Activated CD4-positive, alpha-beta memory T cell treated with anti-CD3 and anti-CD28 coated beads for 36 hours (primary cell): ENCODE measurements at regions not wholly inside any gene's neighbourhood (a gene's known extent, or its start where the extent isn't known, plus 50 kb on each side); places are given as distances from the start of the nearest gene placed in this dataset.

ENCODE experiments used
- CTCF ChIA-PET: fragments of 350-600 bp; sonication (Branson Sonifier 250); formaldehyde crosslinking; loops from one replicate; lab custom pipeline; 2021; ENCODE audit warnings: antibody characterized with exemption, inconsistent platforms; lab: Charles Lee
- POLR2A ChIA-PET: fragments of 350-600 bp; sonication (Branson Sonifier 250); formaldehyde crosslinking; loops from one replicate; lab custom pipeline; 2021; ENCODE audit warnings: antibody characterized with exemption; lab: Charles Lee
- DNase-seq: peaks from one replicate; pipeline ENCODE4 v3.0.0-alpha.2; 2020
- H3K27ac Mint-ChIP-seq: one replicate; pipeline ENCODE4 v1.8.0; 2021; ENCODE audit warnings: mixed read lengths
- H3K27me3 Mint-ChIP-seq: one replicate; pipeline ENCODE4 v1.8.0; 2021; ENCODE audit warnings: mixed read lengths
- H3K36me3 Mint-ChIP-seq: one replicate; pipeline ENCODE4 v1.8.0; 2021; ENCODE audit warnings: mixed read lengths
- H3K4me1 Mint-ChIP-seq: one replicate; pipeline ENCODE4 v1.8.0; 2021; ENCODE audit warnings: low read depth, mixed read lengths
- H3K4me3 Mint-ChIP-seq: one replicate; pipeline ENCODE4 v1.8.0; 2021; ENCODE audit warnings: mild to moderate bottlenecking, mixed read lengths
- H3K9me3 Mint-ChIP-seq: one replicate; pipeline ENCODE4 v1.8.0; 2021; ENCODE audit warnings: mixed read lengths
- intact Hi-C: fragments of 100-400 bp; cut with micrococcal nuclease; formaldehyde crosslinking; loops from one replicate; pipeline ENCODE4 v1.15.1; 2023

DNA sequence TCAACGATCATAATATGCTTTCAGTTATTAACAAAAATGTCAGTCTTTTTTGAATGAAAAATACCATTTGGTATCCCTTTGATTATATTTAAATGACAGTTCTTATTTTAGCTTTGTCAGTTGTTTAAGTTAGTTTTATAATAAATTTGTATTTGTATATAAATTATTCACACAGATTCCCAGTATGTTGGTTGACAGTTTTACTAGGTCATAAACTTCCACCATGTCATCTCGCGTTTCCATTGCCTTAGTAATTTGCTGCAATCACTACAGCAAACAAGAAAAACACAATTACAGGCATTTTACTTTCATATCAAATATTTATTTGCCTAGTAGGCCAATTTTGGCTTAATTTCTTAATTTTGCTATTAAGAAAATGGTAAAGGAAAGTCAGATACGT lies 109.6 kb upstream of the ANK2 start:
- no peak for DNase-seq
- intact Hi-C loops: no loop called here
- no peak overlapping the region for H3K4me3 Mint-ChIP-seq
- CTCF ChIA-PET: interaction anchor here (3.2 kb wide), 1 partner anchor 12 kb away, joined by 22 read pairs; no protein-coding TSS in a partner anchor
- no peaks in the 10 kb centered on the region for H3K36me3 Mint-ChIP-seq
- H3K27me3 Mint-ChIP-seq: peaks cover 12% of the 10 kb centered on the region
- POLR2A ChIA-PET: no interaction called here
- H3K27ac Mint-ChIP-seq: no peak overlapping the region
- no peaks in the 10 kb centered on the region for H3K9me3 Mint-ChIP-seq
- H3K4me1 Mint-ChIP-seq: no peaks in the 10 kb centered on the region

DNA sequence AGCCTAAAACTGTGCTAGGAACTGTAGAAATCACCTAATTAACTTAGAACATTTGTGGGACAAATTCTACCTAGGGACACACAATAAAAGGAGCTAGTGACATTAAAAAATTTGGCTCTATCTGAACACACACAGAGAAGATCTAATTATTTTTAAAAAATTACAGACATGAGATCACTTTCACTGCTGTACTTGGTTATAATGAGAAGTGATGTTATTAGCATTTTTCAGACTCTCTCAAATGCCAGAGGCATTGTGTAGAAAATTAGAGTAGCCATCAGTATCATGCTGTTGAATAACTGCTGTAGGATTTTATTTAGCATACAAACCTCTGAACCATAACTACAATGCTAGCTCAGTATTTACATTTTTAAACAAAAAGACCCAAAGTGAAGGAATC lies 109.1 kb upstream of the ANK2 start:
- H3K27me3 Mint-ChIP-seq: peaks cover 12% of the 10 kb centered on the region
- H3K4me1 Mint-ChIP-seq: no peaks in the 10 kb centered on the region
- no peak overlapping the region for H3K27ac Mint-ChIP-seq
- intact Hi-C loops: no loop called here
- H3K9me3 Mint-ChIP-seq: no peaks in the 10 kb centered on the region
- DNase-seq: no peak
- H3K36me3 Mint-ChIP-seq: no peaks in the 10 kb centered on the region
- ChIA-PET CTCF (interaction anchor here (3.2 kb wide), 1 partner anchor 11 kb away, joined by 22 read pairs; no protein-coding TSS in a partner anchor), POLR2A (no interaction called here)
- H3K4me3 Mint-ChIP-seq: no peak overlapping the region

DNA sequence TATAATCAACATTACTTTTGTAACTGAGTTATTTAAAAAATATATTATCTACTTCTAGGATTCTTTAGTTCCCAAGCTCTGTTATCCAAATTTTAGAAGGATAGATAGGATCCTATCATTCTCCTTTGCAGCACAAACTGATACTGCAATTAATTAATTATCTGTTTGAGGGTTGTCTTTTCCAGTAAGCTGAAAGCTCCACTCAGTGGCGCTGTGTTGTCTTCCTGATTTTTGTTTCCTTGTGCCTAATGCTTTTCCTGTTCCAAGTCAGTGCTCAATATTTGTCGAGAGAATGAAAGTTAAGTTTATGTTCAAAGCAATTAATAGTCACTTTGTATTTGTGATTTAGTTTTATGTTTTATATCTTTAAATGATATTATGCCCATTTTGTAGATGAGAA lies 107.4 kb upstream of the ANK2 start:
- no peaks in the 10 kb centered on the region for H3K9me3 Mint-ChIP-seq
- H3K4me3 Mint-ChIP-seq: no peak overlapping the region
- no peak for DNase-seq
- POLR2A ChIA-PET: no interaction called here
- intact Hi-C loops: no loop called here
- no peak overlapping the region for H3K27ac Mint-ChIP-seq
- peaks cover 12% of the 10 kb centered on the region for H3K27me3 Mint-ChIP-seq
- H3K4me1 Mint-ChIP-seq: no peaks in the 10 kb centered on the region
- CTCF ChIA-PET: interaction anchor here (1.2 to 2.3 kb wide), 2 partner anchors 10 to 177 kb away, joined by 3 to 14 read pairs; no protein-coding TSS in a partner anchor
- no peaks in the 10 kb centered on the region for H3K36me3 Mint-ChIP-seq

DNA sequence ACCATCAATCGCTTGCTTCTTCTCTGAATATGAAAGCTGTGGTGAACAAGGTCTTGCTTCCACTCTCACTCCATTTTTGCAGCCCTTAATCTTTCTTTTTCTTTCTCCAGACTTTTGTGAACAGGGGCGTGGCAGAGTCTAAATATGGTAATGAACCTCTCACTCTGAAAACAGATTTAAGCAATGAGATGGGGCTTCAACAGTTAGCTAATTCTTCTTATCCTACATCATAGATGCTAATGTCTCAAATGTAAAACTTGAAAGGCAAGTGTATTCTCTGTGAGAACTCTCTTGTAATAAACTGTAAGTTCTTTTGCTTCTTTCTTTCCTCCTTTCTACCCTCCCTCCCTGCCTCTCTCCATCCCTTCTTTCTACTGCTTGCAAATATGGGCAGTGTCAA lies 106.5 kb upstream of the ANK2 start:
- POLR2A ChIA-PET: no interaction called here
- Mint-ChIP-seq H3K36me3 (no peaks in the 10 kb centered on the region), H3K9me3 (no peaks in the 10 kb centered on the region), H3K27ac (no peak overlapping the region), H3K4me1 (no peaks in the 10 kb centered on the region), H3K27me3 (peaks cover 14% of the 10 kb centered on the region), H3K4me3 (no peak overlapping the region)
- DNase-seq: no peak
- intact Hi-C loops: no loop called here
- CTCF ChIA-PET: interaction anchor here (1.2 to 2.3 kb wide), 2 partner anchors 9 to 178 kb away, joined by 3 to 14 read pairs; no protein-coding TSS in a partner anchor

DNA sequence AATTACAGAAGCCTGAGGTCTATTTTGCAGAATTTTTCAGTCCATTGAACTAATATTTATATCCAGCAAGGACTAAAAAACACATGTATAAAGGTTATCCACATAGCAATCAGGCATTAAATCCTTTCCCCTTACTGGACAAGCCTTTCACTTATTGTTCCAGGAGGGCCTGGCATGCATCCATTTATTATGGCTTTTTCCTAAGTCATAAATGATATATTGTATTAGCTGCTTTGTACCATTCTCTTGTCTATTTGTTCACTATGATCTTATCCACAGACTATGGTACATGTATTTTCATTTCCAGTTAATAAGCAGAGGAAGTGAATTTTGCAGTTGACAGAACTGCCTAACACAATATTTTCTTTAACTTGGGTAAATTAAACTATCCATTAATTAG lies 105.4 kb upstream of the ANK2 start:
- Mint-ChIP-seq H3K36me3 (no peaks in the 10 kb centered on the region), H3K27ac (no peak overlapping the region), H3K9me3 (no peaks in the 10 kb centered on the region), H3K4me1 (no peaks in the 10 kb centered on the region), H3K27me3 (peaks cover 14% of the 10 kb centered on the region), H3K4me3 (no peak overlapping the region)
- ChIA-PET CTCF (no interaction called here), POLR2A (no interaction called here)
- DNase-seq: no peak
- intact Hi-C loops: no loop called here

DNA sequence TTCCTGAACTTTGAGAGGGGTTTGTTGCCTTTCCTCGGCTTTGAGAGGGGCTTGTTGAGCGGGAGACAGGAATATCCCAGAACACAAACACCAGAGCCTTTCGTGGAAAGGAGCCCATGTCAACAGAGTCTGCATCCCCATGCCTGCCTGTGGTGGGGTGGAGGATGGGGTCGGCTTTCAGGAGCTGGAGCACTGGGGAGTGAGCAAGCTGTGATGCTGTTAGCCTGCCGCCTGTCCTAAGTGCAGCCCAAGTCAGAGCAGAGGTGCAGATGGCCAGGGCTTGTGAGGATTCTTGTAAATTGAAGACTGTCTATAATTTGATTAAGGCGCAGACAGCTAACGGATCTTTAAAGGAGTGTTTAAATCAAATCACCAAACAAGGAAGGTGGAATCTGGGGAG lies 103.3 kb upstream of the ANK2 start:
- no peaks in the 10 kb centered on the region for H3K36me3 Mint-ChIP-seq
- DNase-seq: no peak
- peaks cover 7% of the 10 kb centered on the region for H3K27me3 Mint-ChIP-seq
- no peaks in the 10 kb centered on the region for H3K9me3 Mint-ChIP-seq
- H3K27ac Mint-ChIP-seq: no peak overlapping the region
- ChIA-PET CTCF (interaction anchor here (1.9 kb wide), 1 partner anchor 8 kb away, joined by 17 read pairs; no protein-coding TSS in a partner anchor), POLR2A (no interaction called here)
- H3K4me3 Mint-ChIP-seq: no peak overlapping the region
- intact Hi-C loops: no loop called here
- no peaks in the 10 kb centered on the region for H3K4me1 Mint-ChIP-seq

DNA sequence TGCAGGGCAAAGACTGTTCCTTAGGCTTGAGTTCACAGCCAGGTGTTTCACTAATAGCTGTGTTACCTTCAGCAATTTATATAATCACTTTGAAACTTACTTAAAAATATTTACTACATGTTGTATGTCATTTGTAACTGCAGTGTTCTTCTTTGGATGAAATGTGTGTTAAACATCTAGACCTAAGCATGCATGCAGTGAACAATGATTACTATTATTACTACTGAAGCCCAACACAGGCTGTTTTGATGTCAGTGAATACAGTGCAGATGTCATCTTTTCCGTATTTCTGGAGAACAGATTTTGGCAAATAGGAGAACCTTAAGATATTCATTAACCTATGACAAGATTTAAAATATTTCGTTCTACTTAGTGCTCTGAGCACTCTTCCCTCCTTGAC lies 101.8 kb upstream of the ANK2 start:
- no peaks in the 10 kb centered on the region for H3K36me3 Mint-ChIP-seq
- intact Hi-C loops: no loop called here
- CTCF ChIA-PET: interaction anchor here (1.9 kb wide), 1 partner anchor 10 kb away, joined by 17 read pairs; no protein-coding TSS in a partner anchor
- no peaks in the 10 kb centered on the region for H3K4me1 Mint-ChIP-seq
- POLR2A ChIA-PET: no interaction called here
- H3K27ac Mint-ChIP-seq: no peak overlapping the region
- no peaks in the 10 kb centered on the region for H3K9me3 Mint-ChIP-seq
- peaks cover 11% of the 10 kb centered on the region for H3K27me3 Mint-ChIP-seq
- H3K4me3 Mint-ChIP-seq: no peak overlapping the region
- no peak for DNase-seq

DNA sequence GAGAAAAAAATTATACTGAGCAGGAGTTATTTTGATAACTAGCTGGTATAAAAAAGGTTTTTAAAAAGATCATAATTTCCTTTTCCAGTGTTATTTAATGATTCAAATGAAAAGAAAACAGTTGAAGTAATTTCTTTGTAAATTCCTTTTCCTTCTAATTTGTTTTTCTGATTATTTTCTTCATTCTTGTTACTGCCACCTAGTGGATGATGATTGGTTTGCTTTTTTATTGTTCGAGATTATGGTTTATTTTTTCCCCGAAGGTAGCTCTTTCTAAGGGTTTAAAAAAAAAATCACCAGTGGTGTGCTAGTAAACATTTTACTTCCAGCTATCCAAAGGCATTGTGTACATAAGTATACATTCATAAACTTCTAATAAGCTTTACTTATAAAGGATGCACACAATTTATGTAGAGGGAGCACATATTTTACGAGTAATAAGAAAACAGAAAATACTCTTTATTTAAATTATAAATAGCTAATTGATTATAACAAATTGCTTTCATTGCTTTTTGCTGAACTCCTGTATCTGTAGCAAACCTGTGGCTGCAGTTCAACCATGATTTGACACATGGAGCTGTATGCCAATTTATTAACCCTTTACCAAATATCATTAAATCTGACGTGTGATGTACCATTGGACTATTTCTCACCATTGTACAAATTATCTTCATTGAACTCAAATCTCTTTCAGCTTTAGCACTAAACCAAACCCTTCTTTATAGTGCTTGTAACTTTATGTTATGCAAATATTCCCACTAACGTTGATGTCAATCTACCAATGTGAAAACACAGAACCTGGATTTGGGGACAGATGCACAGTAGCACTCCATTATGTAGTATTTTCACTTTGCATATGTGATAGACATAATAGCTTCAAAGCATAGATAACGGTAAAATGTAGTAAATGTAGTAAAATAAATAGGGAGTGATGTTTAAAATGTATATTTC lies 97.8 kb upstream of the ANK2 start:
- Mint-ChIP-seq H3K4me3 (no peak overlapping the region), H3K36me3 (no peaks in the 10 kb centered on the region), H3K27me3 (peaks cover 11% of the 10 kb centered on the region), H3K27ac (no peak overlapping the region), H3K9me3 (no peaks in the 10 kb centered on the region), H3K4me1 (no peaks in the 10 kb centered on the region)
- no peak for DNase-seq
- intact Hi-C loops: no loop called here
- ChIA-PET POLR2A (no interaction called here), CTCF (interaction anchor here (0.6 to 2.1 kb wide), 15 partner anchors 9 to 314 kb away, joined by 3 to 22 read pairs (median 3); no protein-coding TSS in a partner anchor)

DNA sequence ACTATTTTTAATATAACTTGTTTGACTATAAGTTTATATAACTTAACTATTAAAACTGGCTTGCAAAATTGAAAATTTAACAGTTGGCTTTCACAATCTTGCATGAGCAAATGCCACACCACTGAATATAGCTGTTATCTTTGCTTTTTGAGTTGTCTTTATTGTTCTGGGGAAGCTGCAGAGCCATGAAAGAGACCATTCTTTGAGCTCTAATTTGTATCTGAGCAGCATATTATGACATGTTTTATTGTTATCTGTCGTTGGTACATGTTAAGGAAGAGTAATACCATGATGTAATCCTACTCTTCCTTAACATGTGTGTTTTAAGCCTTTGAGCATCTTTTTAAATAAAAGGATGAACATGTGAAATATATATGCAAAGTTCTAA lies 97.1 kb upstream of the ANK2 start:
- intact Hi-C loops: no loop called here
- no peak for DNase-seq
- Mint-ChIP-seq H3K9me3 (no peaks in the 10 kb centered on the region), H3K36me3 (no peaks in the 10 kb centered on the region), H3K27ac (no peak overlapping the region), H3K4me3 (no peak overlapping the region), H3K4me1 (no peaks in the 10 kb centered on the region), H3K27me3 (peaks cover 11% of the 10 kb centered on the region)
- POLR2A ChIA-PET: no interaction called here
- CTCF ChIA-PET: interaction anchor here (0.6 to 2.1 kb wide), 7 partner anchors 9 to 242 kb away, joined by 3 to 22 read pairs (median 5); no protein-coding TSS in a partner anchor

DNA sequence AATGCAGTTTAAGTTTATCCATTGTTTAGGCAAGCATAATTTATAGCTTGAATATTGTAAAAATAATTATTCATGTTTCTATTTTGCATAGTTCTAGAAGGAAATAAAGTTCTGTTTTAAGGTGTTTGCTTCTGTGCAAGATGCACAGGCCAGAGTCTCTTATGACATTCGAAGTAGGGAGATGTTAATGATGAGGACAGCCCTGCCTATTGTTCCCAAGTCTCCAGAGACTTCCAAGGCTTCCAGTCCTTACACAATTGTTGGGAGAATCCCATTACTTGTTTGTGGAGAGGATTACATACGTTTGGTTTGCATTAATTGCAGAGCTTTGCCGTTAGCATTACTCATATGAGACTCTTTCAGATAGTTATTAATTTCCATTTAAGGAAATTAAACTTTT lies 96.2 kb upstream of the ANK2 start:
- ChIA-PET CTCF (no interaction called here), POLR2A (no interaction called here)
- no peaks in the 10 kb centered on the region for H3K36me3 Mint-ChIP-seq
- no peak for DNase-seq
- H3K9me3 Mint-ChIP-seq: no peaks in the 10 kb centered on the region
- no peaks in the 10 kb centered on the region for H3K4me1 Mint-ChIP-seq
- H3K4me3 Mint-ChIP-seq: no peak overlapping the region
- peaks cover 9% of the 10 kb centered on the region for H3K27me3 Mint-ChIP-seq
- H3K27ac Mint-ChIP-seq: no peak overlapping the region
- intact Hi-C loops: no loop called here

DNA sequence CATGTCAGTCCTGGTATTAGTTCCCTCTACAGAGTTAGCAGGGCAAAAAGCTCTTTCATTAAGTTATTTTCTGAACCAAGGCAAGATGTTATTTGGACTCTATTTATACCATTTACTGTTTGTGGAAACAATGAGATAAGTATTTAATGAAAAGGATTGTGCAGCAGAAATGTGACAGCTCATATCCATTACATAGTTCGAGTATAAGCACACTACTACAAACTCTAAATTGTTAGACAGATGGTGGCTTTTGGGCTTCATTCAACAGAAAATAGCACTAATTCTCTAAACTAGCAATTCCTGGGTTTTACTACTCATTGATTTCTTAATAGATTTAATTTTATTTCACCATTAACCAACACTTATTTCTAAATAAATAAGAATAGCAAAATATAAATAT lies 95.2 kb upstream of the ANK2 start:
- ChIA-PET POLR2A (no interaction called here), CTCF (no interaction called here)
- H3K27me3 Mint-ChIP-seq: peaks cover 9% of the 10 kb centered on the region
- H3K4me1 Mint-ChIP-seq: no peaks in the 10 kb centered on the region
- H3K36me3 Mint-ChIP-seq: no peaks in the 10 kb centered on the region
- H3K9me3 Mint-ChIP-seq: no peaks in the 10 kb centered on the region
- H3K4me3 Mint-ChIP-seq: no peak overlapping the region
- intact Hi-C loops: no loop called here
- no peak for DNase-seq
- H3K27ac Mint-ChIP-seq: no peak overlapping the region

DNA sequence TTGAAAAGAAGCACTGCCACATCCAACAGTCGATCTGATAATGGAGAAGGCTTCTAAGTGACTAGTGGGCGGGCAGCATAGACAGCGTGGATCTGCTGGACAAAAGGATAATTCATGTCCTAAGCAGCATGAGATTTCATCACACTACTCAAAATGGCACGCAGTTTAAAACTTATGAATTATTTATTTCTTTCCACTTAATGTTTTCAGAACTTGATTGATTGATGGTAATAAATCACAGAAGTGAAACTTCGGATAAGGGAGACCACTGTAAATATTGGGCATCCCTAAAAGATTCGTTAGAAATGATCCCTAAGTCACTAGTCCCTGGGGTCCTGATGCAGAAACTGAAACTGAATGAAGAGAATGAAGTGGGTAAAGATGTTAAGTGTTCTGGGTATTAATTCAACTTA lies 93.0 kb upstream of the ANK2 start:
- Mint-ChIP-seq H3K4me3 (no peak overlapping the region), H3K9me3 (no peaks in the 10 kb centered on the region), H3K4me1 (no peaks in the 10 kb centered on the region), H3K36me3 (no peaks in the 10 kb centered on the region), H3K27ac (no peak overlapping the region), H3K27me3 (peaks cover 9% of the 10 kb centered on the region)
- CTCF ChIA-PET: no interaction called here
- POLR2A ChIA-PET: no interaction called here
- intact Hi-C loops: no loop called here
- no peak for DNase-seq
